DMS153 (cell line): ENCODE measurements at regions not wholly inside any gene's neighbourhood (a gene's known extent, or its start where the extent isn't known, plus 50 kb on each side); places are given as distances from the start of the nearest gene placed in this dataset.

Source experiments
- DNase-seq: peaks from one replicate; lab custom pipeline; 2025; lab: John Stamatoyannopoulos, UW

DNA sequence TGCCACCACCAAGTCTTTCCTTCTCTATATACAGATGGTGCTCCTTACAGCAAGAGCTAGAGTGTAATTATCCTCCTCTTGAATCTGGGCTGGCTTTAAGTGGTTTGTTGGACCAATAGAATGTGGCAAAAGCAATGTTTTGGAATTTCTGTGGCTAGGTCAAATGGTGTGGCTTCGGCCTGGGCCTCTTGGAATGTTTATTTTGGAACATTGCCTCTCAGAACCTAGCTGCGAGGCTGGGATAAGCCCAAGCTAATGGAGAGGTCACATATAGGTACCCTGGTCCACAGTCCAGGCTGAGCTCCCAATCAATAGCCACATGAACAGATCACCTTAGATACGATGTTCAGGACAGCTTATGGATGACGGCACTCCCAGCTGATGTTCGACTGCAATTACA, 556.7 kb downstream of the TYW1 start:
- no peak for DNase-seq

DNA sequence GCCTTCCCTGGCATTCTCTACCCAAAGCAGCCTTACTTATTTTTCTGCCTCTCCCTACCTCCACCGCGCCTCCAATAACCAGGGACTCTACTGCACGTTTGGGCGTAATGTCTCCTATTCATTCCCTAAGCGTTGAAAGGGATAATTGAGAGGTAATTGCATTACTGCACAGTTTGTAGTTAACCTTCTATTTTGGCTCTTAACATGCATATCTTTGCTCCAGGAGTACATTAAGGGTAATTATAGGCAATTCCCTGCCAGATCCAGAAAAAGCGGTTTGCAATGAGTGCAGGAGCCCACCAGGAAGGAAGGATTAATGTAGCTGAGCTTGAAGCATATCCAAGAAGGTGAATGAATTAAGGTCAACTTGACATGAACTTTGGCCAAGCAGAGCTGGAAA, 558.4 kb downstream of the TYW1 start:
- DNase-seq = no peak

DNA sequence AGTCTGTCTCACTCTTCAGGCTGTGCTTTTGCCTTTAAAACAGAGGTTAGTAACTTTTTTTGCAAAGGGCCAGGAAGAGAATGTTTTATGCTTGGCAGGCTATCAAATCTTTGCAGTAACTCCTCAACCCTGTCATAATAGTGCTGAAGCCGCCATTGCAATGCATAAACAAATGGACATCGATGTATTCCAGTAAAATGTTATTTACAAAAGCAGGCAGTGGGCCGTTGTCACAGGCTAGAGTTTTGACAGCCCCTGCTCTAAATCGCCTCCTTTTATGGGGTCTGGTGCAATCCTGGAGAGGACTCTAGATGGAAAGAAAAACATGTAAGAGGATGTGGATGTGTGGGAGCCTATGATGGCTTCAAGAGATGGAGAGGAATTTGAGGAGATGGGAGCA, 568.3 kb downstream of the TYW1 start:
- no peak for DNase-seq

DNA sequence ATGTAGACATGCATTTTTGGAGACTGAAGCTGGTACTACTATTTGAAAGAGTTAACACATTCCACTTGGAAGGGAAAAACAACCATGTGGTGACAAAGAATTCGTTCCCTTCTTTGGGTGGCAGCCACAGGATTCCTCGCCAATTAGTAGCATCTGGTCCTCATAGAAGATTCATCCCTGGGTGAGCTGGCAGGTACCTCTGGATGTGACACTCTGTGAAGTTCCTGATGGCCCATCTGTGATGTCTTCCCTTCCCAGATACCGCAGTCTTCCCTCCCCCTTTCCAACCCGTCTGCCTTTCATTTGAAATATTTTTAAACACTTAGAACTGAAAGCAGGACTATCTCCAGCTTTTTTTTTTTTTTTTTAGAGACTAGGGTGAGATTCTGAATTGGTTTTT, 569.5 kb downstream of the TYW1 start:
- DNase-seq = no peak

DNA sequence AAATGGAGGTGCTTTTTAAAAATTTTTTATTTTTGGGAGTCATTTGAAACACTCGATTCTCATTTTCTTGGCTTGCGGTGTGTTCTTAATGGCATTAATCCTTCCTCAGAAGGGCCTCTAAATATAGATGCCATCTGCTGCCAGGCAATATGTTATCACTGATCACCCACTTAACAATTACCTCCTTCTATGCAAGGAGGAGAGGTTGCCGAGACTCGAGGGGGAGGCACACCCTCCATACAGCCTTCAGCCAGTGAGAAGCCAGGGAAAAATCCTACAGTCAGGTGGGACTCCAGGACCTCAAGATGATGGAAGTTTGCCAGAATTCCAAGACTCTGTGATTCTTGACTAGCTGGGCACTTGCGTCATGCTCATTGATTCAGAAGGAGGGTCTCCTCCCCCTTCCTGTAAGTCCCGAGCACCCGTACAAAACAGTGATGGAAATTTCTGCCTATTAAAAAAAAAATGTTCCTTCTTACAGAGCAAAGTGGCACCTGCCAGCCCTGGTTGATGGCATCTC, 574.5 kb downstream of the TYW1 start:
- DNase-seq = no peak

DNA sequence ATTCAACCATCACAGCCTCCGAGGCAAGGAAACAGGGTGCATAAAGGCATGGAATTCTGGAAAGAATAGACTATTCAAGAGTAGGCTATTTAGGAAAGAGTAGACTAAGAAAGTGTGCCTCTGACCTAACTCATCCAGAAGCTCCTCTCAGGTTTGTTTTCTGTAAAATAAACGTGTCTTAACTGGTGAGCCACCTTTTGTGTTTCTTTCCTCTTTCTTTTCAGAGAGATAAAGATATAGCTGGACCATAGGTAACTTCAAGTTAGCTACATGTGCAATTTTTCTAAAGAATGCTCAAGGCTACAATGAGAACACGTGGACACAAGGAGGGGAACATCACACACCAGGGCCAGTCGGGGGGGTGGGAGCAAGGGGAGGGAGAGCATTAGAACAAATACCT, 577.0 kb downstream of the TYW1 start:
- DNase-seq = no peak

DNA sequence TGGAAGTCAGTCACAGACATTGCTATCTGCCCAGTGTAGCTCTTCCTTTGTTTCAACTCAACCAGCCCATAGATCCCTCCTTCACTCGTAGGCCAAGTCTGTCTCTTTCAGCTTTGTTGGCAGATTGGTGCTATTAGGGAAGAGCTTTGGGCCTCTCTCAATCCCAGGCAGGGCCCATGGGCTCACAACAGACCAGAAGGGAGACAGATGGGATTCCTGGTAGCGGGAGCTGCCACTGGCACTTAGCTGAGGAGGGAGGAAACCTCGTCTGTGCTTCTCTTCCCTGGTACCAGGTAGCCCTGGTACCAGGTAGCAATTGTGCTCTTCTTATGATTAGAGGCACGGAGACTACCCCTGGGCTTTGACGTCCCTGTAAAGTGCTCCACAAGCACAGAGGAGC, 592.0 kb downstream of the TYW1 start:
- DNase-seq = no peak

DNA sequence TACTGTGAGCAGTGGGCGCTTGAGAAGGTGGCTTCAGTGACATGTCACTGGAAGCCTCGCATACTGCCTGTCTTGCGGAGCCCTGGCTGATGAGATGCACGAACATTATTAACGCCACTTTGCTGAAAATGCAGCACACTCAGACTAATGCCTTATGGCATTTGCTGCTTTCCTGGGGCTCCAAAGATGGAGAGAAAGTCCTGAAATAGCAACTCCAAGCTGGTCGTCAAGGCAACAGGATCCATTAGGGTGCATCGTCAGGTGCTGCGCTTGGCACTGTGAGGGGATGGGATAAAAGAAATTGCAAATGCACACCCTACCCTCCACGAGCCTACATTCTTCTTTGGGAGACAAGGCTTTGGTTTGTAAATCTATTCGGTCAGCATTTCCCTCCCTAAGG, 592.5 kb downstream of the TYW1 start:
- no peak for DNase-seq

DNA sequence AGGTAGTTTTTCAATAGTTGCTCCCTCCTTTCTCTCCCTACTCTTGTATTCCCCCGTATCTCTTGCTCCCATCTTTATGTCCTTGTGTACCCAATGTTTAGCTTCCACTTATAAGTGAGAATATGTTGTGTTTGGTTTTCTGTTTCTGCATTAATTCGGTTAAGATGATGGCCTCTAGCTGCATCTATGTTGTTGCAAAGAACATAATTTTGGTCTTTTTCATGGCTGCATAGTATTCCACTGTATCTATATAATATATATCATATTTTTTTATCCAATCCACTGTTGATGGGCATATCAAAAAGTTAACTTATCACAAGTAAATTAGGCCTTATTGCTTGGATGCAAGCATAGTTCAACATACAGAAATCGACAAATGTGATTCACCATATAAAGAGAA, 594.0 kb downstream of the TYW1 start:
- no peak for DNase-seq

DNA sequence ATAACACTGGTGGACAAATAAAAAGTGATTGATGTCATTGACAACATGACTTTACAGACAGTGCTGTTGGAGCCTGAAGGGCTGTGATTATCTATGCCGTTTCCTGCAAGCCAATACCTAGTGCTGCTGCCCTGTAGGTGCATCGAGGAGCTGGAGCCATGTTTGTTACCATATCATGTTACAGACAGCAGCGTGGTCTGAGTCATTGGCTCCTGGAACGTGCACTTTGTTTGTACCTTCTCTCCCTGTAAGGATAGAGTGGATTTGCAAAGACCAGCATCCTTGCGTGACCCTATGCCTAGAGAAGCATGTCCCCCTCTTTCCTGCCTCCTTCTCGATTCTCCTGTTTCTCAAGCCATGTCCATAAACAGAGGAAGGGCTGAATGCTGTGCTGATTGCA, 597.2 kb downstream of the TYW1 start:
- peak; percentile 97 for DNase-seq

DNA sequence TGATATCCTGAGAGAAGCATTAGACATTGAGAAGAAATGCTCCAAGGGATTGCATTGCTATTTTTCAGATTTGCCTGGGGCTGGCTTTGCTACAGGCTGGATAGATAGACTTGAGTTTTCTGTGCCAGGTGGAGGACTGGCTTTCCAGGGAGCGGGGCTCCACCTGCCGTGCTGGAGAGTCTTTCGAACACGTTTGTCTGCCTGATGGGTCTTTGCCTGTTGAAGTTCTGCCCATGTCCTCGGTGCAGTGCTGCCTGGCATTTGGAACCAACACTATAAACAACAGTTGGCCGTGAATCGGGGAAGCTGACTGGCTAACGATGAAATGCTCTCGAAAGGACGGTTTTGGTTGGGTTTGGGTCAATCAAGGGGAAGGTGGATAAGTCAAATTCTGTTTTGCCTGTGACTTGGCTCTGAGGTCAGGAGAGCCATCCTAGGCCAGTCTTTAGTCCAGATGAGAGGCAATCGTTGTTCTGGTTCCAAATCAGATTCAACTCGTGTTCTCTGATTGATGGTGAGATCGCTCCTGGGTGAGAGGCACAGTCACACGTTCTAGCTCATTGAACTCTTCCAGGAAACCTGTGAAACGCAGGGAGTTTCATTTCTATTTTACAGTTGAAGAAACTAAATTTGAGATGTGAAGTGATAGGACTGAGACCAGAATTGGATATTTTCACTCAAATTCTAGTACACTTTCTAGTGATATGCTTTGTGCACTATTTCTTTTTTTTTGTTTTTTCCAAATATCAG, 599.0 kb downstream of the TYW1 start:
- DNase-seq = no peak

DNA sequence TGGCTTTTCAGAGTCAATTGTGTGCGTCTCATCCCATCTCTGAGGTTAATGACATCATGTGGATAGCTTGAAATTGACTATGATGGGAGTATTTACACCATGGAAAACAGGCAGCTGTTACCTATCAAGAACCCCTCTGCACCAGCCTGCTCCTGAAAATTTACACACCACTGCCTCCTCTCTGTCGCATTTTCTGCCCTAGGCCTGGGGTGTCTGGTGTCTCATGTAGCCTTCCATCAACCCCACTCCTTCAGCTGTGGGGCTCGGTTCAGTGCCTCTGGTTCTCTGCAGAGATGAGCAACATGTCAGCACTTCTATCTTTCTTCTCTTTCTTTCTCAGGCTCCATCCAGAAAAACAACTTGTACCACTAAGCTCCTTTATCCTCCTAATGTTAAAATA, 600.5 kb downstream of the TYW1 start:
- DNase-seq = no peak

DNA sequence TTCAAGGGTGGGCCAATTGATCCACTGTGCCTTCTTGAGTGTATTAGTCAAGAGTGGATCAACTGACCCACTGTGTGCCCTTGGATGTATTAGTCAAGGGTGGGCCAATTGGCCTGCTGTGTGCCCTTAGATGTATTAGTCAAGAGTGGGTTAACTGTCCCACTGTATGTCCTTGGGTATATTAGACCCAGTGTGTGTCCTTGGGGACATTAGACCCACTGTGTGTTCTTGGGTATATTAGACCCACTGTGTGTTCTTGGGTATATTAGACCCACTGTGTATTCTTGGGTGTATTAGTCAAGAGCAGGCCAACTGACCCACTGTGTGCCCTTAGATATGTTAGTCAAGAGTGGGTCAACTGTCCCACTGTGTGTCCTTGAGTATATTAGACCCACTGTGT, 601.8 kb downstream of the TYW1 start:
- DNase-seq = no peak

DNA sequence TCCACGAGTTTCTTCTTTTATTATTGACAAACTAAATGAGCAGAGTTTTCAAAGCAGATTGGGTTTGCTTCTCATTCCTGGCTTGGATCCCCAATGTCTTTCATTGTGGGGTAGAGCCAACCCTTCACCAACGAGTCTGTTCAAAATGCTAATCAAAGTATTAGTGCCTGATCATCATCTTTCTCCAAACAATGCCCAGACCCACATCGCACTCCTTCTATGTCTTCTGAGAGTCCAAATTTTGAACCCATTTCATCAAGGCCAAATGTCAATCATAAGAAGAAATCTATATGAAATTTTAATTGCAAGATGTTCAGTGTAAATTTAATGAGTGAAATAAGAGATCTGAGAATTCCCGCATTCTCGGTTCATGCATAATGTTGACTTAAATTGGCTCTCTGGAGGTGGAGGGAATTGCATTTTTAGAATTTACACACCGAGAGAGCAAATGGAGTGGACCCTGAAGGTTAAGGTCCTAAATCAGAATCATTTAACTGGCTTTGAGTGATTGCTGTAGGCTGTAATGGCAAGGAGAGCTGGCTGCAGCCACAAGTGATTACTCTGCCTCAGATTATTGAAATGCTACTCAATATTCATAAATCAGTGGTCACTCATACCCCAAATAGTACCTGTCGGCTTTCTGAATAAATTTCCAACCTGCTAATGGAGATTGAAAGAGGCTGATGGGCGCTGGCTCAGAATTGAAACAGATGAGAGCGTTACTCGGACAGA, 602.9 kb downstream of the TYW1 start:
- DNase-seq = no peak

DNA sequence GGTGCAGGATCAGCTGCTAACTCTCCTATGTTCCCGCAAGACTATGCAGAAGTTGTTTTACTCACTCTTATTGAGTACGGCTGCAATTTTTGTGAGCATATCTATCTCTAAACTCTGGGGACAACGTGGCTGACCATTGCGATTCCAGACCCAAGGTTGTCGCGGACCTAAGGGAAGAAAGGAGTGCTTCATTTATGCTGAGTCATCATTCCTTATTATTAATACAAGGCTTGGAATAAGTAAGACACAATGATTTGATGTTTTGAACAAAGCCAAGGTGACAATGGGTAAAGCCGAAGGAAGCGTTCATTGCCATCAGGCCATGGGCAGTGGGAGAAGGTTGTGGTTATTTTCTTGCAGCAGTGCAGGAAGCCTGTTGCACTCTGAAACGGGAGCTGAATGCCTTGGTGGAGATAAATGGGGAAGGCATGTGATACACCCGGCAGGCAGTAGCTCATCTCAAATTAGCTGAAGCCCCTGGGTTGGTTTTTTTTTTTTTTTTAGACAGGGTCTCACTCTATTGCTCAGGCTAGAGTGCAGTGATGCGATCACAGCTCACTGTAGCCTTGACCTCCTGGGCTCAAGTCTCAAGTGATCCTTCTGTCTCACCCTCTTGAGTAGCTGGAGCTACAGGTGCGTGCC, 605.7 kb downstream of the TYW1 start:
- DNase-seq = no peak

DNA sequence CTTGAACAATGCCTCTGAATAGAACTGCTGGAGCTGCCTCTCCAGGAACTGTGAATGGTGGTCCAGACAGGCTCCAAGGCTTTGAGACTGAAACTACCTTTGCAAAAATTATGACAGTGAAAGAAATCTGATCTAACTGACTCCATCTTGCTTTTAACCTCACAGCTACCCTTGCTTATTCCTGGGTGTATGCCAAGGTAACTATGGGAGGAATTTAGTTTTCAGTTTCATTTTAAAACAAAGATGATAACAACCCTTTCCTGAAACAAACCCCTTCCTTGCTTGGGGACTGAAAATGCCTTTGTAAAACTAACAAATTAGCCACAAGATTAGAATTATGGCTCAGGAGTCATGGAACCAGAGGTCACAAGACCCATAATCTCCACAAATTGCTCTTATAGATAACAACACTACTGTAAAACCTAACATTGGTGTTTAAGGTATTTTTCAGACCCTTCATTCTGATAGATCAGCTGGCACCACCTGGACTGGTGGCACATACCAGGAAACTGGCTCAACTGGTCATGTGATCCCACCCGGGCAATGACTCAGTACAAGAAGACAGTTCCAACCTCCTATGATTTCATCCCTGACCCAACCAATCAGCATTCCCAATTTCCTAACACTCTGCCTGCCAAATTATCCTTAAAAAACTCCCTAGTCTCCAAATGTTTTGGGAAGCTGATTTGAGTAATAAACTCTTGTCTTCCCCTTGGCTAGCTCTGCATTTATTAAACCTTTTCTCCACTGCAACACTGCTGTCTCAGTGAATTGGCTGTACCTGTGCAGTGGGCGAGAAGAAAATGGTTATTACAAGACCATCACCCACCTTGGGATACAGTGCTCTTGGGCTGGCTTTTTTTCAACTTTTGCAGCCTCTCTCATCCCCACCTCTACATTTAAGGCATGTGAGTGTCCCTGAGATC, 608.1 kb downstream of the TYW1 start:
- DNase-seq = no peak

DNA sequence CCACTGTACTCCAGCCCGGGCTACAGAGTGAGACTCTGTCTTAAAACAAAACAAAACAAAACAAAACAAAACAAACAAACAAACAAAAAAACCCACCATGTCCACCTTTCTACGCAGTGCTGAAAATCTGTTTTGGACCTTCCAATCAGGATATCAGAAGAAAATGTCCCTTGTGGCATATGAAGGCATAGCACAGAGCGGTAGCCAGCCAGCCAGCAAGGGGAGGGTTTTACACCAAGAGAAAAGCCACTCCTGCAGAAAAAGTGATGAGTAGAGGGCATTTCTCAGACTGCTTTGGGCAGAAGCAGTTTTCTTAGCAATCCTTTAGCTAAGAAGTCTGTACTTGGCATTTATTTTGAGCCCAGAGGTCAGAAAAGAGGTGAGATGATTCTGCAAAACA, 612.2 kb downstream of the TYW1 start:
- no peak for DNase-seq

DNA sequence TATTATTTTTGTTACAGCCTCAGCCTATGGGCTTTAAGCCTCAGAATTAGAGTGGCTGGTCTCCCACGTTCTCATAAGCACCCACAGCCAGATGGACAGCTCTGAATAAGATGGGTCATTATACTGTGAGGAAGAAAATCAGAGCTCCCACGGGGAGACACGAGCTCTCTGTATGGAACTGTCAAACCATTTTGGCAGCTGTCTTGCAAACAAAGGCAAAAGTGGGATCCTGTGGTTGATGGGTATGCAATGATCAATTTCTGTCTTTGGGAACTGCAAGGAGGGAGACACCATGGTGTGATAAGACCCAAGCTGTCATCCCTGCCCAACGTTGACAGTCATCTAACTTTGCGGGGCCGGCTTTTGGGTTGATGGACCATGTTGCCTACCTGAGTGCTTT, 614.3 kb downstream of the TYW1 start:
- DNase-seq = no peak

DNA sequence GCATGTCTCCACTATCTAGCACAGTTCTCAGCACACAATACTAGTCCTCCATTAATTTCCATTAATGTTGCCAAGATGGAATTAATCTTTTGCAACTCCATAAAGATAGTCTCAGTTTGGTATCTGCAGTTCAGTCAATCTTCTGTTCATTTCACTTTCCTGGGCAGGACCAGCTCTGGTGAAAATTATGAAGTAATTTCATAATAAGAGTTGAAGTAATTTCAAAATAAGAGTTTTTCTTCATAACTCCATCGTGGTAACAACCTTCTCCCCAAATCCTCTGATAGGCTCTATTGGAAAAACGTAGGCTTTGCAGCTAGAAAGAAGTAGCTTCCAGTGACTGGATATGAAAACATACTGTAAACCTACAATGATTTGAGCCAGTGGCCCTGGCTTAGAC, 618.2 kb downstream of the TYW1 start:
- no peak for DNase-seq

DNA sequence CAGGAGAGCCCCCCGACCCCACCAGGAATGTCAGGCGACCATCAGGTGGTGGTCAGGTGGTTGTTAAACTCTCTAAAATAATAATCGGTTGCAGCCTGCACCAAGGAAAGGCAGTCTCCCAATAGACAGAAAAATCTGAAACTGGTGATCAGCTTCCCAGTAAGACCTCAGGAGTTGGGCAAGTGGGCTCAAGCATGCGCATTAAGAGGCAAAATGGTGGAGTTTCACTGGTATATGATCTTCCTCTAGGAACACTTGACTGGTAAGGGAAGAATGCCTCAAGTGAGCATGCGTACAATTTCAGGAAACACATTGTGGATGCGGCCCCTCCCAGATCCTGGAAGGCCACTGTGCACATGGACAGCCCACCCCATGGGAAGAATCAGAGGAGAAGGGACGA, 619.9 kb downstream of the TYW1 start:
- DNase-seq = no peak

DNA sequence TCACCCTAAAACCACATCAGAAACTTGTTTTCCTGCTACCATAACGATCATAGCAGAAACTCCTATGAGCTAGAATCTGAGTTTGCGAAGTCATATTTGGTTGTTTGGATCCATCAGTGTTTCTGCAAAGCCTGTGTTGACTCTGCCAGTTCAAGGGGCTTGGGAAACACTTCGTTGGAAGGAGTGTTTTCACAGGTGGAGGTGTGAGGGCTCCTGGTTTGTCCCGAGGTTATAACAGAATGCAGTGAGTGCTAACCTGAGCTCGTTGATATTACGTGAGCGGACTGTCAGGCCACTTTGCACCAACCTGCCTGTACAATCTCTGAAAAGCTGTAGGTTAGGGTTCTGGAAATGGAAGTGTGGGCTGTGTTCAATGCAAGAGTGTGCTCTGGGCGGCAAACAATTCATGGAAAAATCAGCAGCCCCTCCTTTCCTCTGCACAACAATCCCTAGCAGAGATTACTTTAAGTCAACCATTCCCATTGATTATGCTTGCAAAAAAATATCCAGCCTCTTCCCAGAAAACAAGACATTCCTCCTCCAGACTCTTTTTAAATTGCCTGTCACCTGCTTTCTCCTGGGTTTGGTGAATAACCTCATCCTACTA, 622.0 kb downstream of the TYW1 start:
- peak; percentile 39 for DNase-seq

DNA sequence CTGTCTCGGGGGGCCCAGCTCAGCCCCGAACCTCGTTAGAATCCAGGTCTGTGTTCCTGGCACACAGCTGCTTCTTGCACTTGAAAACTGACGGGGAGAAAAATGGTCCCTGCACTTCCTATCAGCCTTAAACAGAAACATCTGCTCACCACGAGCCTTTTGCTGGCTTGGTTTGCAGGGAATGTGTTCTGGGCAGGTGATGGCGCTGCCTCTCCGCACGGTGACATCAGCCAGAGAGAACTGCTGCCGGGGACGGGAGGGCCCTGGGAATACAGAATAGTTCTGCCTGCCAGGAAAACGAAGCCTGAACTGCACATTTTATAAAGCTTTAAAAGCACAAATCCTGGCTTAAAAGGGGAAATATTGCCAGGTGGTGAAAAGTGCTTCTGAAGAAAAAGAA, 622.5 kb downstream of the TYW1 start:
- peak; percentile 70 for DNase-seq
